ENCODE measurements at regions not wholly inside any gene's neighbourhood (a gene's known extent, or its start where the extent isn't known, plus 50 kb on each side); places are given as distances from the start of the nearest gene placed in this dataset.

- TF ChIP-seq CTCF (IDR thresholded peaks at IDR 0.05), result no peak
- TF ChIP-seq ZFX (IDR thresholded peaks at IDR 0.05; ENCODE audit: borderline replicate concordance), result no peak
- no peak overlapping the region for H3K27ac ChIP-seq
Observed at GRCh38 chr5:2181557-2181956, 298.8 kb upstream of the IRX4 start.

DNA sequence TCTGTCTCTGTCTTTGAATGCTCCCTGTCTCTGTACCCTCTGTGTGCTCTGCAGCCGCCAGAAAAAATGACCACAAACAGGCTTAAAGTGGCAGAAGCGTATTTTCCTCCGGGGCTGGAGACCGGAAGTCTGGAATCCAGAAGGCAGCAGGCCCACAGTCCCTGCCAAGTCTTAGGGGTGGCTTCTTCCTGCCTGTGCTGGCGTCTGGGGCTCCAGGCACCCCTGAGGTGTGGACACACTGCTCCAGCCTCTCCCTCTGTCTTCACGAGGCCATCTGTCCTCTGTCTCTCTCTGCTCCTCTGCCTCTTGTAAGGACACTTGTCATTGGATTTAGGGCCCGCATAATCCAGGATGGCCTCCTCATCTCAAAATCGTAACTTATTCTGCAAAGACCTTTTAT is 298.4 kb upstream of the IRX4 start:
- no peak for TF ChIP-seq ZFX (IDR thresholded peaks at IDR 0.05; ENCODE audit: borderline replicate concordance)
- TF ChIP-seq CTCF (IDR thresholded peaks at IDR 0.05), result no peak
- no peak overlapping the region for H3K27ac ChIP-seq

DNA sequence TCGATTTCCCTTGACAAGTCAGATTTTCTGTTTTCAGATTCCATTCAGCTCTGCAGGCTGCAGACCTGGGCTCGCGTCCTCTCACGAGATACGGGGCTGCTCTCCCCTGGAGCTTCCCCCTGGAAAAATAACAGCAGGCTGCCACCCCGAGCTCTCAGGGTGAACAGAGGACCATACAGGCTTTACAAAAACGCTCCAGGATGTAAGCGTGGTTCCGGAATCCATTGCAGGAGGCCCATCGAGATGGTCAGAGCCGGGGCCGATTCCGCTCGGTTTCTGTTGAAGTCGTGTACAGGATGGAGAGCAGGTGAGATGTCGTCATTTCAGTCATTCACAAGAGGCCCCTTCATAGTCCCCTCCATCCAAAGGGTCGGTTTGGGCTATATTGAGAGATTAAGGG is 297.7 kb upstream of the IRX4 start:
- no peak for TF ChIP-seq ZFX (IDR thresholded peaks at IDR 0.05; ENCODE audit: borderline replicate concordance)
- TF ChIP-seq CTCF (IDR thresholded peaks at IDR 0.05), result no peak
- no peak overlapping the region for H3K27ac ChIP-seq

DNA sequence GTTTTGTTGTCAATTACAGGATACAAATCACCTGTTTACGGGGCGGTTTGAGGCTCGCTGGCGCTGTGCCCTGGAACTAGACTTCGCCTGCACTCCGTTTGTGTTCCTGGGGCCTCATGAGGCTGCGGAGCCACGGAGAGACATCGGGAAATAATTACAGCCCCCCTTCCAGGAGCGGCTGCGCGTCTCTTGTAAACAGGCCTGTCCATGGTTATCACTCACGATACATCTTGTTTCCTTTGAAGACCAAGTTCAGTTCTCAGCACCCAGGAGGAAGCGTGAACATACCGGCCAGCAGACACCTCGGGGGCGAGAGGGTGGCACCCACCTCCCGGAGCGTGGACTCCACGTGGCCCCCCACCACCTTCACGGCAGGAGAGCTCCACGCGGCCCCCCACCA is 297.1 kb upstream of the IRX4 start:
- H3K27ac ChIP-seq, result no peak overlapping the region
- TF ChIP-seq CTCF (IDR thresholded peaks at IDR 0.05) (no peak), ZFX (IDR thresholded peaks at IDR 0.05; ENCODE audit: borderline replicate concordance) (no peak)

DNA sequence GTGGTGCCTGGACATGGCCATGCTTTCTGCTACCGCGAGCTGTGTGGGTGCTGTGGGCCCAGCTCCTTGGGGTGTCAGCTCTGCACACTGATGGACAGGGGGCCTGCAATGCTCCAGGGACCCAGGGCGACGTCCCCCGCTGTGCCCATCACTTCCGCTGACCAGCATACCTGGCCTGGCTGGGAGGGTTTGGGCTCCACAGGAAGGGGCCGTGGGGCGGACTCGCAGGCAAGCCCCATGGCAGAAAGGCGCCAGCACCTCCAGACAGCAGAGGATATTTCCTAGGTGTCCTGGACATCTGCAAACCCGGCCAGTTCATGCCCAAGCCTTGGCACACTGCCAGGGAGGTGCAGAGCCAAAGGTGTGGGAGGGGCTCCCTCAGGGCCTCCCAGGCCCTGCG is 295.8 kb upstream of the IRX4 start:
- TF ChIP-seq ZFX (IDR thresholded peaks at IDR 0.05; ENCODE audit: borderline replicate concordance) (no peak), CTCF (IDR thresholded peaks at IDR 0.05) (no peak)

GRCh38 chr5:2178071-2178477 is 295.3 kb upstream of the IRX4 start:
- TF ChIP-seq ZFX (IDR thresholded peaks at IDR 0.05; ENCODE audit: borderline replicate concordance), result no peak
- no peak for TF ChIP-seq CTCF (IDR thresholded peaks at IDR 0.05)
- no peak overlapping the region for H3K27ac ChIP-seq

More for the DNA sequence above, 295.8 kb upstream of the IRX4 start:
- H3K27ac ChIP-seq, result no peak overlapping the region

GRCh38 chr5:2177244-2177643 is 294.5 kb upstream of the IRX4 start:
- no peak for TF ChIP-seq ZFX (IDR thresholded peaks at IDR 0.05; ENCODE audit: borderline replicate concordance)
- no peak for TF ChIP-seq CTCF (IDR thresholded peaks at IDR 0.05)
- no peak overlapping the region for H3K27ac ChIP-seq
